GM10266 (cell line): ENCODE measurements at regions not wholly inside any gene's neighbourhood (a gene's known extent, or its start where the extent isn't known, plus 50 kb on each side); places are given as distances from the start of the nearest gene placed in this dataset.

Source experiments
- DNase-seq: peaks from one replicate; pipeline ENCODE4 v3.0.0; 2012; ENCODE audit errors: extremely low spot score
- TF ChIP-seq, protein P1 (sequence below): IDR thresholded peaks from 2 replicates; pipeline ENCODE4 v1.5.1; 2012; ENCODE audit warnings: mild to moderate bottlenecking, low read depth; ENCODE audit not compliant: control insufficient read depth, insufficient read depth; ENCODE audit errors: missing control alignments

DNA sequence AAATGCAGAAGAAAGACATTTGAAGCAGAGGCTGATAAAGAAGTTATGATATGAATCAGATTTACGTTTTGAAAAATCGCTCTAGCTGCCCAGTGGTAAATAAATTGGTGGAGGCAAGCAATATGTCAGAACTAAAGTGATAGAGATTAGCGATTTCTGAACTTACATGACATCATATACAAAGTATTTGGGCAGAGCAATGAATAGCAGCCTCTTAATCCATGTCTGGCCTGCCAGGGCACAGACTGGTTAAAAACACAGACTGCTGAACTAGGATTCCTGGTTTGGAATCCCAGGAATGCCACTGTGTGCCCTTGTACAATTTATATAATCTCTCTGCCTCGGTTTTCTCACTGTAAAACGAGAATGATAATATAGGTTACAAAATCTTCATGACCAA, 243.1 kb upstream of the SETMAR start:
- no peak for DNase-seq
- TF ChIP-seq, protein P1, sequence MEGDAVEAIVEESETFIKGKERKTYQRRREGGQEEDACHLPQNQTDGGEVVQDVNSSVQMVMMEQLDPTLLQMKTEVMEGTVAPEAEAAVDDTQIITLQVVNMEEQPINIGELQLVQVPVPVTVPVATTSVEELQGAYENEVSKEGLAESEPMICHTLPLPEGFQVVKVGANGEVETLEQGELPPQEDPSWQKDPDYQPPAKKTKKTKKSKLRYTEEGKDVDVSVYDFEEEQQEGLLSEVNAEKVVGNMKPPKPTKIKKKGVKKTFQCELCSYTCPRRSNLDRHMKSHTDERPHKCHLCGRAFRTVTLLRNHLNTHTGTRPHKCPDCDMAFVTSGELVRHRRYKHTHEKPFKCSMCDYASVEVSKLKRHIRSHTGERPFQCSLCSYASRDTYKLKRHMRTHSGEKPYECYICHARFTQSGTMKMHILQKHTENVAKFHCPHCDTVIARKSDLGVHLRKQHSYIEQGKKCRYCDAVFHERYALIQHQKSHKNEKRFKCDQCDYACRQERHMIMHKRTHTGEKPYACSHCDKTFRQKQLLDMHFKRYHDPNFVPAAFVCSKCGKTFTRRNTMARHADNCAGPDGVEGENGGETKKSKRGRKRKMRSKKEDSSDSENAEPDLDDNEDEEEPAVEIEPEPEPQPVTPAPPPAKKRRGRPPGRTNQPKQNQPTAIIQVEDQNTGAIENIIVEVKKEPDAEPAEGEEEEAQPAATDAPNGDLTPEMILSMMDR = no peak

GRCh38 chr3:4060603-4061002, 242.6 kb upstream of the SETMAR start:
- TF ChIP-seq, protein P1 = no peak
- DNase-seq = no peak

DNA sequence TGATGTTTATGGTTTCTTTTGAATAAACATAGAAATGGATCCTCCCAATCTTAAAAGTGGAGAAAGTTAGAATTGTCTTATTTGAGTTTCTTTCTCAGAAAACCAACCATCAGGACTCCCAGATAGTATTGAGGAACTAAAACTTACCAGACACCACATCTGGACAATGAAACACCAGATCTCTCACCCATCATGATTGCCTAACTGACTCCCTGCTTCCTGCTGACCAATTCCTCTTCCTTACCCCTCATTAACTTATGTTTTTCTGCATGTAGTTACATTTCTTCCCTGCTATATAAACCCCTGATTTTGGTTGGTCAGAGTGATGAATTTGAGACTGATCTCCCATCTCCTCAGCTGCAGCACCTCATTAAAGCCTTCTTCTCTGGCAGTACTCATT, 242.0 kb upstream of the SETMAR start:
- no peak for DNase-seq
- TF ChIP-seq, protein P1 = no peak

GRCh38 chr3:4061783-4062360, 241.3 kb upstream of the SETMAR start:
- TF ChIP-seq, protein P1 = no peak
- no peak for DNase-seq

GRCh38 chr3:4062621-4063020, 240.5 kb upstream of the SETMAR start:
- TF ChIP-seq, protein P1 = no peak
- no peak for DNase-seq

DNA sequence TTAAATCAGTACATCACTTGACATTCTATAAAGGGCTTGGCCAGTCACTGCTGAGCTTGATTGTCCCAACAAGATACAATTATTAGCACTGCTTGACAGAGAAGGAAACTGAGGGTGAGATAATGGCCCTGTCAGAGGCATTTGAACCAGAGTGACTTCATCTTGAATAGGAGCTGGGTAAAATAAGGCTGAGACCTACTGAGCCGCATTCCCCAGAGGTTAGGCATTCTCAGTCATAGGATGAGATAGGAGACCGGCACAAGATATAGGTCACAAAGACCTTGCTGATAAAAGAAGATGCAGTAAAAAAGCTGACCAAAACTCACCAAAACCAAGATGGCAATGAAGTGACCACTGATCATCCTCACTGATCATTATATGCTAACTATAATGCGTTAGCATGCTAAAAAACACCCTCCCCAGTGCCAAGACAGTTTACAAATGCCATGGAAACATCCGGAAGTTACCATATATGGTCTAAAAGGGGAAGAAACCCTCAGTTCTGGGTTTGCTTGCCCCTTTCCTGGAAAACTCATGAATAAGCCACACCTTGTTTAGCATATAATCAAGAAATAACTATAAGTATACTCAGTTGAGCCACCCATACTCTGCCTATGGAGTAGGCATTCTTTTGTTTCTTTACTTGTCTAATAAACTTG, 239.1 kb upstream of the SETMAR start:
- TF ChIP-seq, protein P1 = no peak
- DNase-seq = no peak

DNA sequence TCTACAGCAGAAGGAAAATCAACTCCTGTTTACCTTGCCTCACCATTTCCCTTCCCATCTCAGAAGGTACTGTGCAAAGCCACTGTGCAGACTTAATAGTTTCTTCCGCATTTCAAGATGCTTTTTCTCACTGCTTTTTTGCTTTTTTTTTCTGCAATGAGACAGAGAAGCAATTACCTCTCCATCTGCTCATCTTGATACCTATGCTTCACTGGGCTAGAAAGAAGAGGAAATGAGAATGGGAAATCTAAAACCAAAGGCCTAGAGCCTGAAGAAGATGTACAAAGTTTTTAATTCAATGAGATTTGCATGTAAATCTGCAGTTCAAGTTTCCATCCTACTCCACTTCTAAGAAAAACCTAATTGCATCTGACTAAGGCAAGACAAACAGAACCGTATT, 238.1 kb upstream of the SETMAR start:
- TF ChIP-seq, protein P1 = no peak
- no peak for DNase-seq
